Adrenal gland (tissue), 5 donors: ENCODE measurements at regions not wholly inside any gene's neighbourhood (a gene's known extent, or its start where the extent isn't known, plus 50 kb on each side); places are given as distances from the start of the nearest gene placed in this dataset.

Experiments used
- POLR2A ChIP-seq, 2 donors: fragments of 450-650 bp; IDR thresholded peaks; one replicate each; pipeline ENCODE4 v1.6.1; 2017; ENCODE audit warnings: antibody characterized with exemption in 2 of 2, mild to moderate bottlenecking in 2 of 2, moderate library complexity in 1 of 2
- TF ChIP-seq, protein P1 (sequence below), 6 experiments: fragments of 450-650 bp in 4 of 6; fragments of 200-600 bp in 2 of 6; sonication (generic) in 1 of 6; IDR thresholded peaks; 1 replicate in 5 of 6; 2 replicates in 1 of 6; pipeline versions ENCODE4 v1.5.1 to v1.8.0; 2016 to 2021; ENCODE audit warnings: antibody characterized with exemption in 6 of 6, mild to moderate bottlenecking in 2 of 6, moderate library complexity in 1 of 6
- donor health status: DM: no; HTN: no; CAD: no.

DNA sequence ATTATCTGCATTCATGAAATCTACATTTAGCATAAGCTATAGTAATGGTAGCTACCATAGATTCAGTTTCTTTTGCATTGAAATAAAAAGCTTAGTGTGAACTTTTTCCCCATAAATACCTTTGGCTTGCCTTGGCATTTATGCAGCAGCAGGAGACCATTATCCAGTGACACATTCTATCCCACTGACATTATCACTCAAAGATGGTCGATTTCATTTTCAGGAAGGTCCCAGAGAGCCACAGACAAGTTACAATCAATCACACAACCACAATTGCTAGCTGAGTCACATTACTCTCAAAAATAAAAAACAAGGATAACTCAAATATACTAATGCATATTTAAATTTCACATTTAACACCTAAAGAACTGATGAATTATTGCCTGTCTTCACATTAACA lies 512.7 kb upstream of the CDH2 start:
- TF ChIP-seq POLR2A (IDR thresholded peaks at IDR 0.05), result no peak
- TF ChIP-seq, protein P1, sequence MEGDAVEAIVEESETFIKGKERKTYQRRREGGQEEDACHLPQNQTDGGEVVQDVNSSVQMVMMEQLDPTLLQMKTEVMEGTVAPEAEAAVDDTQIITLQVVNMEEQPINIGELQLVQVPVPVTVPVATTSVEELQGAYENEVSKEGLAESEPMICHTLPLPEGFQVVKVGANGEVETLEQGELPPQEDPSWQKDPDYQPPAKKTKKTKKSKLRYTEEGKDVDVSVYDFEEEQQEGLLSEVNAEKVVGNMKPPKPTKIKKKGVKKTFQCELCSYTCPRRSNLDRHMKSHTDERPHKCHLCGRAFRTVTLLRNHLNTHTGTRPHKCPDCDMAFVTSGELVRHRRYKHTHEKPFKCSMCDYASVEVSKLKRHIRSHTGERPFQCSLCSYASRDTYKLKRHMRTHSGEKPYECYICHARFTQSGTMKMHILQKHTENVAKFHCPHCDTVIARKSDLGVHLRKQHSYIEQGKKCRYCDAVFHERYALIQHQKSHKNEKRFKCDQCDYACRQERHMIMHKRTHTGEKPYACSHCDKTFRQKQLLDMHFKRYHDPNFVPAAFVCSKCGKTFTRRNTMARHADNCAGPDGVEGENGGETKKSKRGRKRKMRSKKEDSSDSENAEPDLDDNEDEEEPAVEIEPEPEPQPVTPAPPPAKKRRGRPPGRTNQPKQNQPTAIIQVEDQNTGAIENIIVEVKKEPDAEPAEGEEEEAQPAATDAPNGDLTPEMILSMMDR (IDR thresholded peaks at IDR 0.05), result no peak
